ENCODE measurements at regions not wholly inside any gene's neighbourhood (a gene's known extent, or its start where the extent isn't known, plus 50 kb on each side); places are given as distances from the start of the nearest gene placed in this dataset.

GRCh38 chr10:128482052-128482451 lies 355.8 kb upstream of the MKI67 start:
- peaks cover 4% of the 10 kb centered on the region for H3K4me1 Mint-ChIP-seq
- Histone ChIP-seq H2AFZ (replicated peaks) (no peak overlapping the region), H3K36me3 (no peaks in the 10 kb centered on the region), H3K4me2 (no peak overlapping the region), H3K27me3 (no peaks in the 10 kb centered on the region), H3K27ac (no peak overlapping the region), H3K9me3 (ENCODE audit: low read depth) (no peaks in the 10 kb centered on the region), H3K9ac (no peak overlapping the region), H4K20me1 (ENCODE audit: low read depth) (no peaks in the 10 kb centered on the region), H3K79me2 (ENCODE audit: low read depth) (no peaks in the 10 kb centered on the region), H3K4me1 (no peaks in the 10 kb centered on the region), H3K4me3 (no peak overlapping the region), H3F3A (ENCODE audit: low read depth) (no peaks in the 10 kb centered on the region)
- TF ChIP-seq EZH2 (IDR thresholded peaks at IDR 0.05): no peak
- no peak for TF ChIP-seq EZH2phosphoT487 (IDR thresholded peaks at IDR 0.05)
- TF ChIP-seq CTCF (IDR thresholded peaks at IDR 0.05): no peak
- H3K36me3 Mint-ChIP-seq: no peaks in the 10 kb centered on the region
- H3K27ac Mint-ChIP-seq: no peak overlapping the region
- H3K27me3 Mint-ChIP-seq (ENCODE audit: insufficient read depth, low read depth): no peaks in the 10 kb centered on the region
- no peak overlapping the region for H3K4me3 Mint-ChIP-seq
- no peak for DNase-seq (ENCODE audit: low spot score)
- peaks cover 6% of the 10 kb centered on the region for H3K9me3 Mint-ChIP-seq

DNA sequence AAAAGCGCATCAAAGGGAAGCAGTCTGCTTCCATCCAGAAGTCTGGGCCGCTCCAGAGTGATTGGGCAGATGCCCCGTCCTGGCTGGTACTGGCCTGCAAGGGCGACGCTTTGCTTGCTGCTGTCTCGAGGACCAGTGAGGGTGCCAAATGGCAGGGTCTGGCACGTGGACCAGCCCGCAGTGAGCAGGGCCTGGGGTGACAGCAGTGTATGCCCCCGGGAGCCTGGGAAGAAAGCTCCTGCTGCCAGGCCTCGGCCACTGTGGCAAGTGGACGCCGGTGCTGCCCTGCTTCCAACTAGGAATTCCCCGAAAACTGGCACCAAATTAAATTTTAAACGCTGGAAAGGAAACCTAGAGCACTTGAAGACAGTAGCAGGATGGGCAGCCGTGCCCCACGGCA lies 357.0 kb upstream of the MKI67 start:
- Histone ChIP-seq H3K9ac (no peak overlapping the region), H3K4me2 (no peak overlapping the region), H3K36me3 (no peaks in the 10 kb centered on the region), H3K4me1 (no peaks in the 10 kb centered on the region), H3K79me2 (ENCODE audit: low read depth) (no peaks in the 10 kb centered on the region), H3K27ac (no peak overlapping the region), H3K4me3 (no peak overlapping the region), H3K27me3 (no peaks in the 10 kb centered on the region), H2AFZ (replicated peaks) (no peak overlapping the region), H3K9me3 (ENCODE audit: low read depth) (no peaks in the 10 kb centered on the region), H3F3A (ENCODE audit: low read depth) (peaks cover 5% of the 10 kb centered on the region), H4K20me1 (ENCODE audit: low read depth) (no peaks in the 10 kb centered on the region)
- no peak for DNase-seq (ENCODE audit: low spot score)
- Mint-ChIP-seq H3K4me3 (no peak overlapping the region), H3K4me1 (peaks cover 8% of the 10 kb centered on the region), H3K9me3 (peaks cover 9% of the 10 kb centered on the region), H3K27me3 (ENCODE audit: insufficient read depth, low read depth) (peaks cover 2% of the 10 kb centered on the region), H3K27ac (no peak overlapping the region), H3K36me3 (no peaks in the 10 kb centered on the region)
- TF ChIP-seq EZH2phosphoT487 (IDR thresholded peaks at IDR 0.05): no peak
- no peak for TF ChIP-seq EZH2 (IDR thresholded peaks at IDR 0.05)
- no peak for TF ChIP-seq CTCF (IDR thresholded peaks at IDR 0.05)

DNA sequence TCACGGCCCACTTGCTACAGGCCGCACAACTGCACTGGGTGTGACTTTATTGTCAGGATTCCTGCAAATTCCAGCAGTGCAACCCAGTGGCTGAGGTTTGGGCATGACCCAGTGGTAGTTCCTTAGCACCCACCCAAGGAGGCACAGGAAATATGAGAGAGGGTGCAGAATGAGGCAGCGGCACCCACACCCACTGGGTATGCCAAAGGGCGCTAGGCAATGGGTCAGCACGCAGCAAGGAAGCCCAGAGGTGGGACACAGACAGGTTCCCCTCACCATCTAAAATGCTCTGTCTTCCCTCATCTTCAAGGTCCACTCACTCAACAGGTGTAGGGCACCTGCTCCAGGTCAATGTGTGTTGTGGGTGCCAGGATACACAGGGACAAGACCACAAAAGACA lies 357.8 kb upstream of the MKI67 start:
- no peaks in the 10 kb centered on the region for H3K9me3 ChIP-seq (ENCODE audit: low read depth)
- H3K27ac Mint-ChIP-seq: no peak overlapping the region
- peaks cover 2% of the 10 kb centered on the region for H3K27me3 Mint-ChIP-seq (ENCODE audit: insufficient read depth, low read depth)
- H3K36me3 Mint-ChIP-seq: no peaks in the 10 kb centered on the region
- no peaks in the 10 kb centered on the region for H3K79me2 ChIP-seq (ENCODE audit: low read depth)
- no peaks in the 10 kb centered on the region for H3K4me1 ChIP-seq
- H3K27ac ChIP-seq: no peak overlapping the region
- H2AFZ ChIP-seq (replicated peaks): no peak overlapping the region
- peaks cover 10% of the 10 kb centered on the region for H3F3A ChIP-seq (ENCODE audit: low read depth)
- H3K4me1 Mint-ChIP-seq: peaks cover 11% of the 10 kb centered on the region
- TF ChIP-seq EZH2phosphoT487 (IDR thresholded peaks at IDR 0.05) (no peak), CTCF (IDR thresholded peaks at IDR 0.05) (no peak), EZH2 (IDR thresholded peaks at IDR 0.05) (no peak)
- no peaks in the 10 kb centered on the region for H4K20me1 ChIP-seq (ENCODE audit: low read depth)
- no peak overlapping the region for H3K4me2 ChIP-seq
- no peak overlapping the region for H3K4me3 Mint-ChIP-seq
- H3K4me3 ChIP-seq: no peak overlapping the region
- H3K9me3 Mint-ChIP-seq: peaks cover 16% of the 10 kb centered on the region
- no peak for DNase-seq (ENCODE audit: low spot score)
- H3K9ac ChIP-seq: no peak overlapping the region
- H3K36me3 ChIP-seq: no peaks in the 10 kb centered on the region
- no peaks in the 10 kb centered on the region for H3K27me3 ChIP-seq
